NCI-H446 (cell line): ENCODE measurements at regions not wholly inside any gene's neighbourhood (a gene's known extent, or its start where the extent isn't known, plus 50 kb on each side); places are given as distances from the start of the nearest gene placed in this dataset.
"Not testable (repeated sequence)": the region's sequence is repeated elsewhere in the genome, so short reads cannot be mapped to it uniquely, and the experiment has no call there.

ENCODE experiments used
- DNase-seq, 2 experiments: peaks; one replicate each; lab custom pipeline; 2025; lab: John Stamatoyannopoulos, UW

DNA sequence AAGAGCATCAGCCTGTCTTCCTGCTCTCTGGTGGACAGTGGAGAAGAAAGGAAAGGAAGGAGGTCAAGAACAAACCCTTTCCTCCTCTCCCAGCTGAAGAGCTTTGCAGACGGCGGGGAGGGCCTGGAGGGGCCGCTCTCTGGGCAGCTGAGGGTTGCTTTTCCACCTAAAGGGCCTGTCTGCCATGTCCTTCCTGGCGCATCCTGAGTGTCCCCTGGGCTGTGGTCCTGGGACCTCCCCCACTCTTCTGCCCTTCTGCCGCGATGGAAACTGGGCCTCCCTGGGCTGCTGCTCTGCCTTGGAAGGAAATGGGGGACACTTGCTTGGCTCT lies 107.0 kb downstream of the ETS2 start:
- DNase-seq = no peak

DNA sequence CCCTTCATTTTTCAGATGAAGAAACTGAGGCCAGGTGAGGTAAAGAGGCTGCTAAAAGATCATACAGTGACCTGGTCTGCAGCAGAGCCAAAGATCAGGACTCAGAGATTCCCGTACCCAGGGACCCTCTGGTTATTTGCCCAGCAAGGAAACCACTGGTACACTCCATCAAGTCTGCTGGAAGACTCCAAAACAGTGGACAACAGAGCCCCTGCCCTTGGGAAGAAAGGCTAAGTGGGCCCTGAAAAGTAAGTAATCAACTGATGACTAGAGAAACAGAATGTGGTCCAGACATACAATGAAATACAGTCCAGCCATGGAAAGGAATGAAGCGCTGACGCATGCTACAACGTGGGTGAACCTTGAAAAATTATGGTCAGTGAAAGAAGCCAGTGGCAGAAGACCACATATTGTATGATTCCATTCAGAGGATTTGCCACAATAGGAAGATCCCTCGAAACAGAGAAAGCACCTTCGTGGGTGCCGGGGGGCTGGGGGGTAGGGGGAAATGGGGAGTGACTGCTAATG lies 106.4 kb downstream of the ETS2 start:
- DNase-seq = no peak

DNA sequence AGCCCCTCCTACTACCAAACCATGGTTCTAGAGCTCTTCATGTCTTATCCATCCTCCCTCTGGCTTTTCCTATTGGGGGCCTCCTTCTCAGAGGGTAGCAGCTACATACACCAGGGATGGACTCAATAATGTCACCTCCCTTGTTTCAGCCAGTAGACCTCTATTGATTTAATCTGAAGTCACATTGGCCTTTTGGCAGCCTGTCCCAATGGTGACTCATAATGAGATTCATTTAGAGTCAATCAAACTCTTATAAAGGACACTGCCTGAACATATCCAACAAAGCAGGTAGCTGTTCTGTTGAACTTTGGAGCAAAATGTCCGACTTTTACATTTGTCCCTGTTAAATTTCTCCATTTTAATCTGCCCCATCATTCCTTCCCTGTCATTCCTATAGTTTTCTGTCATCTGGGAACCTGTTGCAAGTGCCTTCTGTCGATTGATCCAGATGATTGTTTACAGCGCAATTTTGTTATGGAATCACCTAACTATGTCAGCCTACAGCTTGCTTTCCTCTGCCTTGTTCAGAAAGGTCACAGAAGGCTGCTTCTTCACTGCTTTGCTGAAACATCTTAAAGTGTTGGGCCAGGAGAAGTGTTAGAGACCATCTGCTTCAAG lies 105.9 kb downstream of the ETS2 start:
- DNase-seq = no peak

DNA sequence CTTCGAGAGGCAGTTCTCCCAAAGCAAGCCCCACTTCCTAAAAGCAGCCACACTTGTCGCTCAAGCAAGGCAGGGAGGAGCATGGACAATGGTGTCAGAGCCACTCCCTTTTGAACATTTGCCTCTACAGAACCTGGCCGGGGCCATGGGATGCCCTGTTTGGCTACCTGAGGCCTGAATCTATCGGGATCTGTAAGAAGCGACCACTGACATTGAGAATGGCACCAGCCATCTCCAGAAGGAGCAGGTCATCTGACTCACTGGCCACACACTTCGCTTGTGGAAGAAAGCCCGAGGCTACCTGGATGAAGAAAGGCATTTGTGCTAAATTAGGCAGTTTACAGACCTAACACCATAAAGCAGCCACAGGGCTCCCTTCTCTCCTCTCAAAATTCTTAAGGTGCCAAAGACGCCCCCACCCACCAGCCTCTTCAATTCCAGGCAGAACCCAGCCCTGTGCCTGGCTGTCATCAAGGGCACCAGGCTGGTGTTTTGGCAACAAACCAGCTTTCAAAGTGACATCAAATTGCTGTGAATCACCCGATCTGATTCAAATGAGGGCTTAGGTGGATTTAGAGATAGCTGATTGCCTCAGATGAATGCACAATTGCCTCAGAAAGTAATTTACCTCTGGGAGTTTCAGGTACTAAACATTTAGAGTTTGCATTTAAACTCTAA lies 104.8 kb downstream of the ETS2 start:
- DNase-seq = no peak

DNA sequence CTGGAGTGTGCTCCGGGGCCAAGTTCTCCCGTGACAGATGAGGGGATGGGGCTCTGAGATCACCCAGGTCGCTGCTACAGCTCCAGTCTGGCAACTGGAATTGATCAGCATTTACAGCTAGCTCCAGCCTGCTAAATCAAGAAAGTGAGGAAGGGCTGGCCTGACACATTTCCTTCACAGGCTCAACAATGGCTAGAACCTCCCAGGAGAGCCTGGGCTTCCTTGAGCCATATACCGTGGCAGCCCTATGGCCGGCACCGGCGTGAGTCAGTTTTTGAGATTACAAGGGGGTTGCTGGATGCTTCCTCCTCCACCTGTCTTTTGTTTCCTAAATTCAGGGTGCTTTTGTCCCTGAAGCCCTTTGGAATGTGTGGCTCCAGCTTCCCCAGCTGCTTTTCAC lies 104.2 kb downstream of the ETS2 start:
- no peak for DNase-seq

DNA sequence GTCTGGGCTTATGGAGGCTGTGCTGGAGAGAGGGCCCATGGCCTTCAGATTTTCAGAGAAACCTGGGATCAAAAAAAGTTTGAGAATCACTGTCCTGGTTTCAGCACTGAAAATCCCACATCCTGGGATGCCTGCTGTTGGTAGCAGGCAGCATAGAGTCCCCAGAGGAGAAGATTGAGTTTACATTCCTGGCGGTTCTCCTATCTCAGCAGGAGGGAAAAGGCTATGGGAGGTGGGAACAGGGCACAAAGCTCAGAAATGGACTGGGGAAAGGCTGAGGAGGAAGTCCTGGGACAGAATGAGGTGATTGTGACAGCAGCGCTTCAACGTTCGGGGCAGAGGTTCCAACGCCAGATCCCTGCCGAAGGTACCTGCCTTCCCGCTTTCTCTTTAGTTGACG lies 103.4 kb downstream of the ETS2 start:
- DNase-seq = no peak

DNA sequence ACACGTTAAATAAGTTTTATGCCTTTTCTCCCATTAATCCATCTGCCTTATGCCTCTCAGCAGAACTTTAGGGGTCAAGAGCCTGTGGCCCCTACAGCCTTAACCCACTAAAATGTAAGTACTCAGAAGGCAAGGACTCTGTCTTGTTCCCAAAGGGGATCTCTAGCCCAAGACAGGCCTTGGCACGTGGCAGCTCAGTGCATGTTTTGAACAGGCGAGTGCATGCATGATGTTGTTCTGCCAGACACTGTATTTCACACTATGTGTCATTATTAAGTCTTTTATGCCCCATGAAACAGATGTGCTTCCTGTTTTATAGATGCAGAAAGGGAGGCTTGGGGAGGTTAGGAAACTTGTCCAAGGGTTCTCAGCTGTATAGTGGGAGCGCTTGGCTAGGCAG lies 102.8 kb downstream of the ETS2 start:
- no peak for DNase-seq

DNA sequence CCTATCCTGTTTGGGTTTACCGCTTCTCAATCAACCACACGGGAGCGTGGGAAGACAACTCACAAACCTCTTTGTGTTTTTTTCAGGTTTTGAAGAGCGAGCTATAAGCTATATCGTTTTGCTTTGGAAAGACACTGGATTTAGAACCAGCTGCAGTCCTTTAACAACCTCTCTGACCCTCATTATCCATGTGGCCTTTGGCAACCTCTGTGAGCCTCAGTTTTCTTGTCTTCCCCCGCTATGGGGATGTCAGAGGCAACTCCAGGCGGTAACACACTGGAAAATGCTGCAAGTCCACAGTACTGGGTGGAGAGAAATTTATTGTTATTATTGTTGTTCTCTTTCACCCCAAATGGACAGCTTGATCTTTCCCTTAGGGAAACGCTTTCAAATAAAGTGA lies 100.0 kb downstream of the ETS2 start:
- no peak for DNase-seq

DNA sequence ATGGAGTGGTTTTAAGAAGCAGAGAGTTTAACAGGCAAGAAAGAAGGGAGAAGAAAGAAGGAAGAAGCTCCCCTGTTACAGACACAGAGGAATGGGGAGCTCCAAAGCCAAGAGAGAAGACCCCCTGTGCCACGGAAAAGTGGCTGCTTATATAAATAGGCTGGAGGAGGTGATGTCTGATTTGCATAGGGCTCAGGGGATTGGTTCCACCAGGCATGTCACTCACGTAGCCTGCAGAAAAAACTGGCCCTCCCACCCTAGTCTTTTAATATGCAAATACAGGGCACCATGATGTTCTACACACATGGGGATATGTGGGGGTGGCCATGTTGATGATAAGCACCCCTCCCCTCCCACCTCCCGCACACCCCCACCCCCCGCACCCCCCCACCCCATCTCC lies 99.6 kb downstream of the ETS2 start:
- DNase-seq = no peak

DNA sequence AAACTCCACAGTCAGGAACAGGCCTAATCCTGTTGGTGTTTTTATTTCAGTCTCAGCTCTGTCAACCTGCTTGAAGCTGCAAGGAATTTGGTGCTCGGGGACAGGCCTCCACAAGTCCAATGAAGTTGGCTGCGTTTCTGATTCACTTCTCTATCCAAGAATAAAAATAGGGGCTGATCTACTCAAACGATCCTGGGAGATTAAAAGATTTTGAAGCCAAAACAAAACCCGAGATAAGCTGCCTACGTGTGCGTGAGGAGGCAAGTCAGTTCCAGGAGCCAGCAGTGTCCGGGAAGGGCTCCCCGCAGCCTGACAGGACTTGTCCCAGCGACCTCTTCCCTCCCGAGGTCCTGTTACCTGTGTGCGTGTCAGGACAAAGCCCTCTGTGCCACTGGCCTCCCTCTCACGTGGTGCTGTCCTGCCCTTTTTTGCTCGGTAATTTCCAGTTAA lies 98.0 kb downstream of the ETS2 start:
- DNase-seq = no peak

DNA sequence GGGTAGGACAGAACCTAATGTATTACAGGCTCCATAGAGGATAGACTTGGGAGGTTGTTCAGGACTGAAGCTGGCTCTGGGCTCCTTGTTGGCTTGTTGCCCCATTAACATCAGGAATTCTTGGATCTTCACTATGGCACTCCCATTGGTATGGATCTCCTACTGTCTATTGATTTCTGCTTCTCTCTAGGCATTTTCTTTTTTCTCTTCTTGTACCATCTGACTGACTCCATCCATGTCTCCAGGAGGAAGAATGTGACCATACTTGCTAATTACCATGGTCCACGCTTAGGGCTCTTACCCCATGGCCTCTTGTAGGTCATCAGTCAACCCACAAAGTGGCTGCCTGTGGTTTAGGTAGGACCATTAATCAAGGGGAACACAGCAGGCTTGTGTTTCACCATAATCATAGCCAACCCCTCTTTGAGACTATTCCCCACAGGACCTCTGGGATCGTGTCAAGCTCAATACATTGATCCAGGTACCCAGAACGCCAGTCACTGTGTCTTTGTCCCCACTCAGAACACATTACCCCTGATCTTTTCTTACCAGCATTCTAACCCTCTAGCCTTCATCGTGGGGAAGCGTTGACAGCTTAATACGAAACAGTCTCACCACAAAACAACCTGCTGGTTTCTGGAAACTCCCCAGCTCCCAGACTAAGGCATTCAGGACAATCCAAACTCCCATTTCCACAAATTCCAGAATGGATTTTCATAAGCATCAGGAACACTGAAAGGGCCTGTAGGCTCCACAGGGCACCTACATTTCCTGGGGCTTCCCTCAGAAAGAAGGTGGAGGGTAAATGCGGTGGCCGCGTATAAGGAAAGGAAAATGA lies 97.1 kb downstream of the ETS2 start:
- DNase-seq = no peak

DNA sequence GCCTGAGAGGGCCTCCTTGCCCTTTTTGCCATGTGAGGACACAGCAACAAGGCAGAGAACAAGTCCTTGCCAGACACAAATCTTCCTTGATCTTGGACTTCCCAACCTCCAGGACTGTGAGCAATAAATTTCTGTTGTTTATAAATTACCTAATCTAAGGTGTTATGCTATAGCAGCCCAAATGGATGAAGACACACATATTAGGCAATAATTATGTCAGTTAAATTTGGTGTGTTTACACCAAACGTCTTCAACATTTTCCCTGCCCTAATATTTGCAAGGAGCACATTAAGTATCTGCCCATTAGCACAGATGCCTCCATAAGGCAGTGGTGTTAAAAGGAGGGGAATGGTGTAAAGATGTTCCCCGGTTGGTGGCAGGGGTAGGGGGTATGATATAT lies 94.8 kb downstream of the ETS2 start:
- DNase-seq = no peak

DNA sequence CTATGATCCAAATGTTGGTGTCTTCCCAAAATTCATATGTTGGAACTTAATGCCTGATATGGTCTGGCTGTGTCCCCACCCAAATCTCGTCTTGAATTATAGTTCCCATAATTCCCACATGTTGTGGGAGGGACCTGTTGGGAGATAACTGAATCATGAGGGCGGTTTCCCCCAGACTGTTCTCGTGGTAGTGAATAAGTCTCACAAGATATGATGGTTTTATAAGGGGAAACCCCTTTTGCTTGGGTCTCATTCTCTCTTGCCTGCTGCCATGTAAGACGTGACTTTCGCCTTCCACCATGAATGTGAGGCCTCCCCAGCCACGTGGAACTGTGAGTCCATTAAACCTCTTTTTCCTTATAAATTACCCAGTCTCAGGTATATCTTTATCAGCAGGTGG lies 94.3 kb downstream of the ETS2 start:
- DNase-seq = not testable (repeated sequence)

DNA sequence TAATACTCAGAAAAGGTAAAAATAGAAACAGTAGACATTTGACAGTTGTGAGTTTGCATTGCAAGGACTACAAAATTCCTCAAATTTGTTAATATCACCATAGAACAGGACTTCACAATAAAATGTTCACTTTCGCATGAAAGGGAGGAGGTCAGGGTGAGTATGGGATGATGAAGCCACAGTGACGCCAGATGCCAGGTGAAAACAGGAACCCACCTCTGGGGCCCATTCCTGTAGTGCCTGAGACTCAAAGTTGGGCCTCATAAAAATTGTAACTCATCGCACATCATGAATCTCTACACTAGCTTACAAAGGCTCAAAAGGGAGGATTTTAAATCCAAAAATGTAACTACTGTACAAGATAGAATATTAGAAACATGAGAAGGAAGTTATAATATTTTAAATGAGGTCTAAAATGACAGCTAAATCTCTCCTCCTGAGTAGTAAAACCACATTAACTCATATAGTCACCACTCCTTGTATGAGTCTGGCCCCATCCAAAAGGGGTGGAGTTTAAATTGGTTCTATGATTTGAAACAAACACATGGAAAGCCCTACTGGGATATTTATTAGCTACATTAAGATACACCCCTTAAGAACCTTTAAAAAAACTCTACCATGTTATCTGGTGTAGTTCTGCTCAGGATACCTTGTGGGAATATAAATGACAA lies 93.7 kb downstream of the ETS2 start:
- DNase-seq = no peak

DNA sequence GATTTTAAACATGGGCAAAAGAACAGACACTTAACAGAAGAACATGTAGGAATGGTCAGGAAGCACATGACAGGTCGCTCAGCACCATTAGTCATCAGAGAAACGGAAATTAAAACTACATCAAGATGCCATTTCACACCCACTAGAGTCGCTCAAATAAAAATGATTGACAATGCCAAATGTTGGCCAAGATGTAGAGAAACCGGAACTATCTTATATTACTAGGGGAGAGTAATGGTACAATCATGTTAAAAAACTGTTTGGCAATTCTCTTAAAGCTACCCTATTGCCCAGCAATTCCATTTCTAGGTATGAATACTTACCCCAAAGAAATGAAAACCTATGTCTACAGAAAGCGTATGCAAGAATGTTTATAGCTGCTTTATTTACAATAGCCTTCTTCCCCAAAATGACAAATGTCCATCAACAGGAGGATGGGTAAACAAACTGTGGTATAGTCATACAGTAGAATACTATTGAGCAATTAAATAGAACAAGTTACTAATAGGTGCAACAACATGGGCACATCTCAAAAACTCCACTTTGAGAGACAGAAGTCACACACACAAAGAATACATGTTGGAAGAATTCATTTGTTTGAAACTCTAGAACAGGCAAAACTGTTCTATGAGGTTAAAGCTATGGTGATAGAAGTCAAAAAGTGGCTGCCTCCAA lies 92.8 kb downstream of the ETS2 start:
- DNase-seq = no peak

DNA sequence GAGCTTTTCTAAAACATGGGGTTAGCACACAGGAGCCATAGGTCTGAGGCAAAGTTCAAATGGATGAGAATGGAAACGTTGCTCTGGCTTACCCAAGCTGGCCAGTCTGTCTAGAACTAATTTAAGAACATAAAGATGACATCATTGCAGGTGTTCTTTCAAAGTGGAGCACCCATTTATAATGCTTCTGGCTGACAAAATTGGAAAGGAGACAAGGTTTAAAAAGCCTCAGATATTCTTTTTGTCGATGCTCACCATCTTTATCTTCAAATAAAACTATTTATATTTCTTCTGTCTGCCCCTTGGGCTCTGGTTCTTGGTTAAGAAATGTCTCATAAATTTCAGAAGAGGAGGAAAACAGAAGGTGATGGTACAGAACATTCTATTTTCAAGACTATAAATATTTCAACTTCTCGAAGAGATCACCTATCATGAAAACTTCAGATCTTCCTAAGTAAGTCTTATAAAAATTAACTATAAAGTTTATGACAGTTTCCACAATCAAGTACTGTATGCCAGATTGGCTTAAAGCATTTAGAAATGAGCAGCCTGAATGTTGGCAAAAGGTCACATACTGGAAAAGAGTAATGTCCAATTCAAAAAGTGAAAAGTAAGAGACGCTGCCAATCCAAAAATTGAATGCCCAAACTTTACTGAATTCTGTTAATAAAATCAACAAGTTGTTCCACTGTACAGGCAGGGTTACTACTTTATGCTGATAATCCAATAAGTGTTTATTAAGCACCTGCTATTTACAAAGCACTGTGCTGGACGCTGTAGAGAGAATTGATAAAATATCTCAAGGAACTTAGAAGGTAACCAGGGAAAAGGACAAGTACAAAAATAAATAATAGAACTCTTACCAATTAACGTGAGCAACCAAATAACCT lies 92.0 kb downstream of the ETS2 start:
- no peak for DNase-seq

DNA sequence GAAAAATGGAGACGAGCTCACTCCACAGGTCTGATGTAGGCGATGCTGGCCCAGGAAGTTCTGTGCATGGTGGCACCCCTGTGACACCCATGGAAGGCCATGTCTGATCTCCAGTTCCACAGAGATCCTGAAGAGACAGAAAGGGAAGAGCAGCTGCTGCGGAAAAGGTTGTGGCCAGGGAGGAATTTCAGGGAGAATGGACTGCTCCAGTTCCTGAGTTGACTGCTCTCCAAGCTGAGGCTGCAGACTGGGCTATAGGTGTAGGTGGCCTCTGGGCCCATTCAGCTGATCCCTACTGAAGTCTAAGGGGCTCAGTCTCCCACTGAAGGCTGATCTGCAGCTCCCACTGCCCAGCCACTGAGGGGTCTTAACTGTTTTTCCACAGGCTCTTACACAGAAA lies 89.2 kb downstream of the ETS2 start:
- DNase-seq = no peak

DNA sequence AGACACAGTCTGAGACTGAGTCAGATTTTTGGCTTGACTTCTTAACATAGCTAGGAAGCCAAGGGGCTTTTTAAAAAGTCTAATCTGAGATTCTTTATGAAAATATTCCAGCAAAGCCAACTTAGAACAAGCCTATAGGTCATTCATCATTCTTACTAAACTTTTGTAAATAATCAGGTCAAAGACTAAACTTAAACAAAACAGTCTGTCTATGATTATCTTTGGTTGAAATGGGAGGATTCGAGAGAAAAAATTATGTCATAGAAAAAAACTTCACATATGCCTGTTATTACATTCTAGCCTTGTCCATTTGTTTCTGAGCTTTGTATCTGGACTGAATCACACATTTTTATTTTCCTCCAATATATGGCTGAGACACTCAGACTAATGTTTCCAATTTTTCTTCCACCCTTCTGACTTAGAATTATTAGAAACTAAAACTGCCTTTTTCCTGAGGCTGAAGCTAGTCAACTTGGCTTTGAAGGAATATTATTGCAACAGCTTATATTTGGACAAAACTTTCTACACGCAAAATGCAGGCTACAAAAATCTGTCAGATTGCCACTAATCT lies 83.3 kb downstream of the ETS2 start:
- no peak for DNase-seq

DNA sequence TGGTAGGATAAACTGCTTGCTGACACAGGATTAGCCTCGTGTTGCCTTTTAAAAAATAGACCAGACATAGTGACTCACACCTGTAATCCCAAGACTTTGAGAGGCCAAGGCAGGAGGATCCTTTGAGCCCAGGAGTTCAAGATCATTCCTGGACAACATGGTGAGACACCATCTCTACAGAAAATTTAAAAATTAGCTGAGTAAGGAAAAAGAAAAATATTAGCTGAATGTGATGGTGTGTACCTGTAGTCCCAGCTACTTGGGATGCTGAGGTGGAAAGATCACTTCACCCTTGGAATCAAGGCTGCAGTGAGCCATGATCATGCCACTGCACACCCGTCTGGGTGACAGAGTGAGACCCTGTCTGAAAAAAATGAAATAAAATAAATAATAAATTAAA lies 82.0 kb downstream of the ETS2 start:
- DNase-seq = no peak

DNA sequence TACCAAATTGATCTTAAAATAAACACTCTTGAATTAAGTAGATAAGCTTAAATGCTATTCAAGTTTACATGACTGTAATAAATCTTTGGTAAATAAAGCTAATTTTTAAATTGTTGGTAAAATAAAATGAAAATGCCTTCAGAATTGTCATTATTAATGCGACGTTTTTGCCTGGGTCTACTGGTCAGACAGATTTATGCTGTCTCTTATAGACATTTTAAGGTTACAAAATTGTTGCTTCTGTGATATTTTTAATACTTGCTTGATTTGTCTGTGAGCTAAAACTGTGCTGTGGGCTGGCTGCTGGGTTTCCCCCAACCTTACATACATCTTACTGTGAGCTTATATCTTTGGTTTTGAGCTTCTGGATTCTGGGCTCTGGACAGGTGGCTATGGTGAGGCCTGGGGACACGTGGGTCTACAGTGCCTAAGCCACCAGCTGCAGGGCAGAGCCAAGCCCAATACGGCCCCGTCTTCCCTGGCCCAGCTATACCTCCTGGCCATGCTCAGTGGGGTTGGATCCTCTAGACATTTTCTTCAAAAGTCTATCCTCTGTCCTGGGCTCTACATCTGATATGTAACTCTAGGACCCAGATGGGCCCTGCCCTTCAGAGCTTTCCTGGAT lies 81.4 kb downstream of the ETS2 start:
- DNase-seq = no peak
